ENCODE measurements at regions not wholly inside any gene's neighbourhood (a gene's known extent, or its start where the extent isn't known, plus 50 kb on each side); places are given as distances from the start of the nearest gene placed in this dataset.

DNA sequence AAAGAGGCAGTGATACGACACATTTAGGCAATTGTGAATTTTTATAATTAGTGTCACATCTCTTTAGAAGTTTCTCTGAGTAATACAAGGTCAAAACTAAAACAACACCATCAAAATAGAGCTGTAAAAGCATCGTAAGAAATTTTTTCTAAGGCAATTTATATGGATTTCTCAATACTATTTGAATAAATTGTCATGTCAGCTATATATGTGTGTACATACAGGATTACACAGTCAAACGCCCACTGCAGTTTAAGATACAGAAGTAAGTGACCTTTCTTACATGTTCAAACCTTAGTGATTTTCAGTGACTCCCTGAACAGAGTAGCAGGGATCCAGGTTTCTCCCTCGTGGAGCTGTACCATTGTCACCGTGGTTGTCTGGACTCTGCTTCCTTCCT lies 129.1 kb upstream of the CBLN2 start:
- CTCF ChIA-PET = interaction anchor here (0.7 to 4.4 kb wide), 9 partner anchors 10 to 33 kb away, joined by 3 to 41 read pairs (median 9); no protein-coding TSS in a partner anchor
- no peaks in the 10 kb centered on the region for H3K4me1 ChIP-seq (ENCODE audit: control insufficient read depth in 1 of 2, insufficient read depth in 2 of 2, low read depth in 1 of 2, low read length in 1 of 2)
- no peak overlapping the region for H3K27ac ChIP-seq (ENCODE audit: low read depth in 2 of 2, low read length in 1 of 2)
- no peak overlapping the region for H2AFZ ChIP-seq (ENCODE audit: low read depth)
- H3K4me3 ChIP-seq (ENCODE audit: low read depth in 2 of 2, low read length in 1 of 2) = no peak overlapping the region
- no peak overlapping the region for H3K4me2 ChIP-seq
- no peaks in the 10 kb centered on the region for H4K20me1 ChIP-seq (ENCODE audit: insufficient read depth)
- no peak for DNase-seq
- no peaks in the 10 kb centered on the region for H3K27me3 ChIP-seq (ENCODE audit: insufficient read depth)
- no peaks in the 10 kb centered on the region for H3K36me3 ChIP-seq (replicated peaks in 1 of 2; ENCODE audit: control insufficient read depth in 1 of 2, insufficient read depth in 2 of 2, low read length in 1 of 2)
- H3K79me2 ChIP-seq (ENCODE audit: insufficient read depth) = no peaks in the 10 kb centered on the region
- POLR2A ChIA-PET = no interaction called here
- no peaks in the 10 kb centered on the region for H3F3A ChIP-seq (replicated peaks; ENCODE audit: insufficient read depth)
- H3K9me2 ChIP-seq = no peaks in the 10 kb centered on the region
- no peaks in the 10 kb centered on the region for H3K9me3 ChIP-seq
- TF ChIP-seq, protein P1, sequence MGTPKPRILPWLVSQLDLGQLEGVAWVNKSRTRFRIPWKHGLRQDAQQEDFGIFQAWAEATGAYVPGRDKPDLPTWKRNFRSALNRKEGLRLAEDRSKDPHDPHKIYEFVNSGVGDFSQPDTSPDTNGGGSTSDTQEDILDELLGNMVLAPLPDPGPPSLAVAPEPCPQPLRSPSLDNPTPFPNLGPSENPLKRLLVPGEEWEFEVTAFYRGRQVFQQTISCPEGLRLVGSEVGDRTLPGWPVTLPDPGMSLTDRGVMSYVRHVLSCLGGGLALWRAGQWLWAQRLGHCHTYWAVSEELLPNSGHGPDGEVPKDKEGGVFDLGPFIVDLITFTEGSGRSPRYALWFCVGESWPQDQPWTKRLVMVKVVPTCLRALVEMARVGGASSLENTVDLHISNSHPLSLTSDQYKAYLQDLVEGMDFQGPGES (IDR thresholded peaks at IDR 0.05; ENCODE audit: low read depth, low read length) = no peak
- no peak for TF ChIP-seq SMC3 (IDR thresholded peaks at IDR 0.05; ENCODE audit: low read depth, low read length)
- no peak for TF ChIP-seq POLR2AphosphoS5 (IDR thresholded peaks at IDR 0.05; ENCODE audit: low read depth, low read length)
- TF ChIP-seq RCOR1 (IDR thresholded peaks at IDR 0.05; ENCODE audit: low read length) = no peak
- TF ChIP-seq, protein P2, sequence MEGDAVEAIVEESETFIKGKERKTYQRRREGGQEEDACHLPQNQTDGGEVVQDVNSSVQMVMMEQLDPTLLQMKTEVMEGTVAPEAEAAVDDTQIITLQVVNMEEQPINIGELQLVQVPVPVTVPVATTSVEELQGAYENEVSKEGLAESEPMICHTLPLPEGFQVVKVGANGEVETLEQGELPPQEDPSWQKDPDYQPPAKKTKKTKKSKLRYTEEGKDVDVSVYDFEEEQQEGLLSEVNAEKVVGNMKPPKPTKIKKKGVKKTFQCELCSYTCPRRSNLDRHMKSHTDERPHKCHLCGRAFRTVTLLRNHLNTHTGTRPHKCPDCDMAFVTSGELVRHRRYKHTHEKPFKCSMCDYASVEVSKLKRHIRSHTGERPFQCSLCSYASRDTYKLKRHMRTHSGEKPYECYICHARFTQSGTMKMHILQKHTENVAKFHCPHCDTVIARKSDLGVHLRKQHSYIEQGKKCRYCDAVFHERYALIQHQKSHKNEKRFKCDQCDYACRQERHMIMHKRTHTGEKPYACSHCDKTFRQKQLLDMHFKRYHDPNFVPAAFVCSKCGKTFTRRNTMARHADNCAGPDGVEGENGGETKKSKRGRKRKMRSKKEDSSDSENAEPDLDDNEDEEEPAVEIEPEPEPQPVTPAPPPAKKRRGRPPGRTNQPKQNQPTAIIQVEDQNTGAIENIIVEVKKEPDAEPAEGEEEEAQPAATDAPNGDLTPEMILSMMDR (IDR thresholded peaks at IDR 0.05) = no peak
- no peak for TF ChIP-seq RAD21 (IDR thresholded peaks at IDR 0.05; ENCODE audit: low read length)
- TF ChIP-seq, protein P3, sequence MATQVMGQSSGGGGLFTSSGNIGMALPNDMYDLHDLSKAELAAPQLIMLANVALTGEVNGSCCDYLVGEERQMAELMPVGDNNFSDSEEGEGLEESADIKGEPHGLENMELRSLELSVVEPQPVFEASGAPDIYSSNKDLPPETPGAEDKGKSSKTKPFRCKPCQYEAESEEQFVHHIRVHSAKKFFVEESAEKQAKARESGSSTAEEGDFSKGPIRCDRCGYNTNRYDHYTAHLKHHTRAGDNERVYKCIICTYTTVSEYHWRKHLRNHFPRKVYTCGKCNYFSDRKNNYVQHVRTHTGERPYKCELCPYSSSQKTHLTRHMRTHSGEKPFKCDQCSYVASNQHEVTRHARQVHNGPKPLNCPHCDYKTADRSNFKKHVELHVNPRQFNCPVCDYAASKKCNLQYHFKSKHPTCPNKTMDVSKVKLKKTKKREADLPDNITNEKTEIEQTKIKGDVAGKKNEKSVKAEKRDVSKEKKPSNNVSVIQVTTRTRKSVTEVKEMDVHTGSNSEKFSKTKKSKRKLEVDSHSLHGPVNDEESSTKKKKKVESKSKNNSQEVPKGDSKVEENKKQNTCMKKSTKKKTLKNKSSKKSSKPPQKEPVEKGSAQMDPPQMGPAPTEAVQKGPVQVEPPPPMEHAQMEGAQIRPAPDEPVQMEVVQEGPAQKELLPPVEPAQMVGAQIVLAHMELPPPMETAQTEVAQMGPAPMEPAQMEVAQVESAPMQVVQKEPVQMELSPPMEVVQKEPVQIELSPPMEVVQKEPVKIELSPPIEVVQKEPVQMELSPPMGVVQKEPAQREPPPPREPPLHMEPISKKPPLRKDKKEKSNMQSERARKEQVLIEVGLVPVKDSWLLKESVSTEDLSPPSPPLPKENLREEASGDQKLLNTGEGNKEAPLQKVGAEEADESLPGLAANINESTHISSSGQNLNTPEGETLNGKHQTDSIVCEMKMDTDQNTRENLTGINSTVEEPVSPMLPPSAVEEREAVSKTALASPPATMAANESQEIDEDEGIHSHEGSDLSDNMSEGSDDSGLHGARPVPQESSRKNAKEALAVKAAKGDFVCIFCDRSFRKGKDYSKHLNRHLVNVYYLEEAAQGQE (IDR thresholded peaks at IDR 0.05; ENCODE audit: low read depth, low read length) = no peak
- TF ChIP-seq, protein P4, sequence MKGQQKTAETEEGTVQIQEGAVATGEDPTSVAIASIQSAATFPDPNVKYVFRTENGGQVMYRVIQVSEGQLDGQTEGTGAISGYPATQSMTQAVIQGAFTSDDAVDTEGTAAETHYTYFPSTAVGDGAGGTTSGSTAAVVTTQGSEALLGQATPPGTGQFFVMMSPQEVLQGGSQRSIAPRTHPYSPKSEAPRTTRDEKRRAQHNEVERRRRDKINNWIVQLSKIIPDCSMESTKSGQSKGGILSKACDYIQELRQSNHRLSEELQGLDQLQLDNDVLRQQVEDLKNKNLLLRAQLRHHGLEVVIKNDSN (IDR thresholded peaks at IDR 0.05; ENCODE audit: borderline replicate concordance, low read depth) = no peak
- TF ChIP-seq EP300 (IDR thresholded peaks at IDR 0.05; ENCODE audit: borderline replicate concordance in 1 of 2, low read depth in 1 of 2, low read length in 1 of 2) = no peak
- TF ChIP-seq SIN3A (IDR thresholded peaks at IDR 0.05; ENCODE audit: borderline replicate concordance, low read depth, low read length) = no peak
- TF ChIP-seq, protein P5, sequence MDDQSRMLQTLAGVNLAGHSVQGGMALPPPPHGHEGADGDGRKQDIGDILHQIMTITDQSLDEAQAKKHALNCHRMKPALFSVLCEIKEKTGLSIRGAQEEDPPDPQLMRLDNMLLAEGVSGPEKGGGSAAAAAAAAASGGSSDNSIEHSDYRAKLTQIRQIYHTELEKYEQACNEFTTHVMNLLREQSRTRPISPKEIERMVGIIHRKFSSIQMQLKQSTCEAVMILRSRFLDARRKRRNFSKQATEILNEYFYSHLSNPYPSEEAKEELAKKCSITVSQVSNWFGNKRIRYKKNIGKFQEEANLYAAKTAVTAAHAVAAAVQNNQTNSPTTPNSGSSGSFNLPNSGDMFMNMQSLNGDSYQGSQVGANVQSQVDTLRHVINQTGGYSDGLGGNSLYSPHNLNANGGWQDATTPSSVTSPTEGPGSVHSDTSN (IDR thresholded peaks at IDR 0.05) = no peak
- no peak for TF ChIP-seq TAF1 (IDR thresholded peaks at IDR 0.05; ENCODE audit: borderline replicate concordance, low read depth, low read length)
- no peak for TF ChIP-seq RFX5 (IDR thresholded peaks at IDR 0.05; ENCODE audit: low read length)
- no peak for TF ChIP-seq RXRA (IDR thresholded peaks at IDR 0.05; ENCODE audit: borderline replicate concordance, low read depth)
- TF ChIP-seq GABPA (IDR thresholded peaks at IDR 0.05; ENCODE audit: low read depth) = no peak
- TF ChIP-seq GATA2 (CRISPR knock-in tag; IDR thresholded peaks at IDR 0.05) = no peak
- no peak for TF ChIP-seq YY1 (IDR thresholded peaks at IDR 0.05; ENCODE audit: low read depth)
- no peak overlapping the region for H3K9ac ChIP-seq
- 26% methylated on average over 5 of the region's 5 CpGs for WGBS (ENCODE audit: low lambda C conversion rate)

Data from SK-N-SH (cell line).